Esophagus (tissue), 2 donors: ENCODE measurements at regions not wholly inside any gene's neighbourhood (a gene's known extent, or its start where the extent isn't known, plus 50 kb on each side); places are given as distances from the start of the nearest gene placed in this dataset.

Source experiments
- H3K27ac ChIP-seq, 2 donors: one replicate each; pipeline ENCODE4 v1.5.1; 2013; ENCODE audit warnings: low read depth in 2 of 2, mild to moderate bottlenecking in 2 of 2, inconsistent platforms in 1 of 2, low read length in 1 of 2, moderate library complexity in 1 of 2
- H3K27me3 ChIP-seq, 2 donors: one replicate each; pipeline ENCODE4 v1.6.1; 2013; ENCODE audit warnings: low read length in 2 of 2, control low read depth in 1 of 2, mild to moderate bottlenecking in 1 of 2; ENCODE audit not compliant: insufficient read depth in 2 of 2, control insufficient read depth in 1 of 2
- H3K36me3 ChIP-seq, 2 donors: one replicate each; pipeline ENCODE4 v1.6.1; 2013; ENCODE audit warnings: low read length in 1 of 2; ENCODE audit not compliant: control insufficient read depth in 2 of 2, insufficient read depth in 2 of 2
- H3K4me1 ChIP-seq, 2 donors: one replicate each; pipeline ENCODE4 v1.6.1; 2013; ENCODE audit warnings: low read length in 1 of 2; ENCODE audit not compliant: control insufficient read depth in 2 of 2, insufficient read depth in 2 of 2
- H3K4me3 ChIP-seq, 2 donors: one replicate each; pipeline ENCODE4 v1.5.1; 2013; ENCODE audit warnings: low read length in 2 of 2, mild to moderate bottlenecking in 2 of 2, low read depth in 1 of 2, moderate library complexity in 1 of 2
- H3K9me3 ChIP-seq, 2 donors: one replicate each; pipeline ENCODE4 v1.6.1; 2013; ENCODE audit warnings: mild to moderate bottlenecking in 2 of 2, low read depth in 1 of 2, low read length in 1 of 2, moderate library complexity in 1 of 2; ENCODE audit not compliant: control insufficient read depth in 2 of 2, insufficient read depth in 1 of 2
- WGBS, 2 donors: extraction: QIAGEN DNeasy Blood & Tissue Kit; methylation state at CpG; one replicate each; pipeline ENCODE4 v1.1.7; 2013; 5-methylcytosine and 5-hydroxymethylcytosine counted together
- donor health status: healthy with polysubstance abuse.
- donor health status: Bipolar disorder and iron deficiency.

- WGBS, 2 donors, result 57 to 73% methylated on average over 15 of the region's 15 CpGs
- no peaks in the 10 kb centered on the region for H3K27me3 ChIP-seq
- H3K36me3 ChIP-seq, result no peaks in the 10 kb centered on the region
- H3K4me1 ChIP-seq, result peaks cover 0 to 3% of the 10 kb centered on the region in 2 donors
- H3K9me3 ChIP-seq, result peaks cover 0 to 6% of the 10 kb centered on the region in 2 donors
- no peak overlapping the region for H3K4me3 ChIP-seq
- H3K27ac ChIP-seq, result no peak overlapping the region
Observed at GRCh38 chr22:44369293-44369661, 56.5 kb upstream of the SHISAL1 start.

GRCh38 chr22:44368611-44369292 lies 56.0 kb upstream of the SHISAL1 start:
- no peak overlapping the region for H3K27ac ChIP-seq
- no peak overlapping the region for H3K4me3 ChIP-seq
- no peaks in the 10 kb centered on the region for H3K36me3 ChIP-seq
- H3K9me3 ChIP-seq, result peaks cover 0 to 2% of the 10 kb centered on the region in 2 donors
- peaks cover 0 to 3% of the 10 kb centered on the region in 2 donors for H3K4me1 ChIP-seq
- H3K27me3 ChIP-seq, result no peaks in the 10 kb centered on the region
- 75 to 83% methylated on average over 16 of the region's 16 CpGs for WGBS, 2 donors

- no peak overlapping the region for H3K27ac ChIP-seq
- WGBS, 2 donors, result 56 to 77% methylated on average over 7 of the region's 7 CpGs
- H3K9me3 ChIP-seq, result no peaks in the 10 kb centered on the region
- peaks cover 3 to 7% of the 10 kb centered on the region in 2 donors for H3K4me1 ChIP-seq
- no peak overlapping the region for H3K4me3 ChIP-seq
- no peaks in the 10 kb centered on the region for H3K27me3 ChIP-seq
- H3K36me3 ChIP-seq, result no peaks in the 10 kb centered on the region
Observed at GRCh38 chr22:44366372-44367300, 53.9 kb upstream of the SHISAL1 start.

GRCh38 chr22:44365832-44366231 lies 53.1 kb upstream of the SHISAL1 start:
- no peaks in the 10 kb centered on the region for H3K36me3 ChIP-seq
- 76 to 82% methylated on average over 9 of the region's 9 CpGs for WGBS, 2 donors
- H3K27ac ChIP-seq, result no peak overlapping the region
- H3K4me1 ChIP-seq, result peaks cover 7 to 12% of the 10 kb centered on the region in 2 donors
- H3K4me3 ChIP-seq, result no peak overlapping the region
- no peaks in the 10 kb centered on the region for H3K27me3 ChIP-seq
- no peaks in the 10 kb centered on the region for H3K9me3 ChIP-seq

- H3K27me3 ChIP-seq, result no peaks in the 10 kb centered on the region
- H3K9me3 ChIP-seq, result no peaks in the 10 kb centered on the region
- WGBS, 2 donors, result 57 to 68% methylated on average over 9 of the region's 9 CpGs
- no peak overlapping the region for H3K4me3 ChIP-seq
- H3K27ac ChIP-seq, result no peak overlapping the region
- H3K4me1 ChIP-seq, result peaks cover 11 to 18% of the 10 kb centered on the region in 2 donors
- no peaks in the 10 kb centered on the region for H3K36me3 ChIP-seq
Observed at GRCh38 chr22:44365191-44365590, 52.4 kb upstream of the SHISAL1 start.

GRCh38 chr22:44364751-44365130 lies 52.0 kb upstream of the SHISAL1 start:
- Histone ChIP-seq H3K27me3 (no peaks in the 10 kb centered on the region), H3K27ac (no peak overlapping the region), H3K36me3 (no peaks in the 10 kb centered on the region), H3K4me1 (peaks cover 11 to 20% of the 10 kb centered on the region in 2 donors), H3K9me3 (no peaks in the 10 kb centered on the region), H3K4me3 (no peak overlapping the region)
- WGBS, 2 donors, result 46 to 57% methylated on average over 12 of the region's 12 CpGs

GRCh38 chr22:44363980-44364750 lies 51.4 kb upstream of the SHISAL1 start:
- 62 to 67% methylated on average over 11 of the region's 11 CpGs for WGBS, 2 donors
- Histone ChIP-seq H3K4me3 (no peak overlapping the region), H3K27ac (peak overlapping the region in 1 of 2 donors; percentile 33), H3K4me1 (peaks cover 11 to 20% of the 10 kb centered on the region in 2 donors), H3K36me3 (no peaks in the 10 kb centered on the region), H3K27me3 (no peaks in the 10 kb centered on the region), H3K9me3 (no peaks in the 10 kb centered on the region)

- Histone ChIP-seq H3K4me3 (no peak overlapping the region), H3K9me3 (no peaks in the 10 kb centered on the region), H3K36me3 (no peaks in the 10 kb centered on the region), H3K27ac (peak overlapping the region; percentile 24 to 69), H3K4me1 (peaks cover 11 to 20% of the 10 kb centered on the region in 2 donors), H3K27me3 (no peaks in the 10 kb centered on the region)
- 41 to 56% methylated on average over 32 of the region's 32 CpGs for WGBS, 2 donors
Observed at GRCh38 chr22:44363013-44363979, 50.5 kb upstream of the SHISAL1 start.
